SKM-1 treated with dmso at 0.1 percent for 144 hours (cell line): ENCODE measurements at regions not wholly inside any gene's neighbourhood (a gene's known extent, or its start where the extent isn't known, plus 50 kb on each side); places are given as distances from the start of the nearest gene placed in this dataset.

ENCODE experiments used
- DNase-seq: peaks from one replicate; lab custom pipeline; 2025; ENCODE audit not compliant: unreplicated experiment; lab: John Stamatoyannopoulos, UW

GRCh38 chr16:65876624-65877023 lies 489.9 kb upstream of the CDH5 start:
- no peak for DNase-seq

- DNase-seq, result no peak
Measured at GRCh38 chr16:65876056-65876408, 490.5 kb upstream of the CDH5 start.

GRCh38 chr16:65875381-65876055 lies 491.0 kb upstream of the CDH5 start:
- DNase-seq, result no peak

GRCh38 chr16:65869261-65869660 lies 497.2 kb upstream of the CDH5 start:
- DNase-seq, result no peak

GRCh38 chr16:65867276-65867960 lies 499.1 kb upstream of the CDH5 start:
- DNase-seq, result no peak

- DNase-seq, result no peak
Measured at GRCh38 chr16:65863236-65863635, 503.3 kb upstream of the CDH5 start.

GRCh38 chr16:65861131-65861731 lies 505.3 kb upstream of the CDH5 start:
- no peak for DNase-seq

- no peak for DNase-seq
Measured at GRCh38 chr16:65855171-65856145, 511.0 kb upstream of the CDH5 start.

- no peak for DNase-seq
Measured at GRCh38 chr16:65846210-65846602, 520.3 kb upstream of the CDH5 start.

- no peak for DNase-seq
Measured at GRCh38 chr16:65845466-65846209, 520.9 kb upstream of the CDH5 start.

- no peak for DNase-seq
Measured at GRCh38 chr16:65843941-65844340, 522.5 kb upstream of the CDH5 start.

- DNase-seq, result no peak
Measured at GRCh38 chr16:65842067-65842466, 524.4 kb upstream of the CDH5 start.

GRCh38 chr16:65838001-65838400 lies 528.5 kb upstream of the CDH5 start:
- DNase-seq, result no peak

GRCh38 chr16:65837464-65837863 lies 529.0 kb upstream of the CDH5 start:
- no peak for DNase-seq

GRCh38 chr16:65834688-65835087 lies 531.8 kb upstream of the CDH5 start:
- no peak for DNase-seq

- DNase-seq, result no peak
Measured at GRCh38 chr16:65833171-65833871, 533.2 kb upstream of the CDH5 start.

- no peak for DNase-seq
Measured at GRCh38 chr16:65832679-65833078, 533.8 kb upstream of the CDH5 start.

- no peak for DNase-seq
Measured at GRCh38 chr16:65831903-65832666, 534.4 kb upstream of the CDH5 start.

- no peak for DNase-seq
Measured at GRCh38 chr16:65829076-65829475, 537.4 kb upstream of the CDH5 start.
